ENCODE measurements at regions not wholly inside any gene's neighbourhood (a gene's known extent, or its start where the extent isn't known, plus 50 kb on each side); places are given as distances from the start of the nearest gene placed in this dataset.
A peak's percentile ranks its signal among the peaks of the same experiment; 100 is the strongest.

GRCh38 chr2:187658952-187659525, 104.8 kb upstream of the TFPI start:
- WGBS, 2 experiments (ENCODE audit: extremely low coverage in 1 of 2, insufficient coverage in 1 of 2, insufficient read length in 1 of 2, insufficient replicate concordance in 2 of 2, low coverage in 1 of 2, low lambda C conversion rate in 2 of 2, missing lambda C conversion rate in 1 of 2) = 51% methylated on average over 5 of the region's 5 CpGs; no CpG with 5 or more reads in 1 of the 2 experiments
- no peaks in the 10 kb centered on the region for H3K23me2 ChIP-seq (ENCODE audit: low read depth, low read length)
- CTCF ChIA-PET (ENCODE audit: partially characterized antibody) = interaction anchor here (0.6 to 2.7 kb wide), 39 partner anchors 9 to 1515 kb away, joined by 3 to 11 read pairs (median 3); no protein-coding TSS in a partner anchor

More at GRCh38 chr2:187658952-187659525, 104.8 kb upstream of the TFPI start:
- H2BK5ac ChIP-seq (ENCODE audit: low read depth, low read length) = no peak overlapping the region
- H4K8ac ChIP-seq (ENCODE audit: extremely low read depth, insufficient read depth, low read length) = no peak overlapping the region
- H3K4me2 ChIP-seq (ENCODE audit: insufficient read depth in 1 of 2, low read depth in 2 of 2, low read length in 2 of 2) = no peak overlapping the region
- no peaks in the 10 kb centered on the region for H4K20me1 ChIP-seq (replicated peaks in 1 of 2; ENCODE audit: control insufficient read depth in 1 of 2, insufficient read depth in 2 of 2, low read length in 2 of 2)
- DNase-seq (ENCODE audit: low read depth in 1 of 2, low spot score in 2 of 2) (peak in 1 of 2 experiments; percentile 60), FAIRE-seq (peak; percentile 96)
- H4K5ac ChIP-seq (ENCODE audit: insufficient read length, low read depth, low read length) = no peak overlapping the region
- H3K56ac ChIP-seq (replicated peaks; ENCODE audit: insufficient read length, low read depth, low read length) = no peak overlapping the region
- H3K9me3 ChIP-seq (ENCODE audit: insufficient read depth in 2 of 2, low read depth in 1 of 2, low read length in 1 of 2) = no peaks in the 10 kb centered on the region
- H2AK5ac ChIP-seq (ENCODE audit: low read depth, low read length) = no peak overlapping the region
- peak overlapping the region; percentile 92; the same call in 1 of the 2 replicates for H2AFZ ChIP-seq (ENCODE audit: low read length)
- H3K4ac ChIP-seq (replicated peaks; ENCODE audit: insufficient read length, low read depth, low read length) = no peak overlapping the region
- no peak overlapping the region for H3K23ac ChIP-seq (ENCODE audit: insufficient read length)
- H3K14ac ChIP-seq (ENCODE audit: insufficient read length) = no peak overlapping the region
- H3K79me2 ChIP-seq (ENCODE audit: control insufficient read depth in 1 of 2, insufficient read depth in 2 of 2, low read length in 2 of 2) = no peaks in the 10 kb centered on the region
- peaks cover 0 to 24% (median 3%) of the 10 kb centered on the region in 4 experiments; a peak in 2 of 8 replicates for H3K36me3 ChIP-seq (ENCODE audit: control insufficient read depth in 2 of 4, insufficient read depth in 4 of 4, low read length in 3 of 4)
- no peaks in the 10 kb centered on the region for H3K27me3 ChIP-seq (replicated peaks in 1 of 4; ENCODE audit: control insufficient read depth in 3 of 4, extremely low read depth in 1 of 4, insufficient read depth in 3 of 4, low read length in 3 of 4)
- H4K91ac ChIP-seq (replicated peaks; ENCODE audit: insufficient read length, low read length) = no peak overlapping the region
- peaks cover 0 to 8% (median 0%) of the 10 kb centered on the region in 4 experiments; a peak in 2 of 7 replicates for H3K4me1 ChIP-seq (replicated peaks in 1 of 4; ENCODE audit: control insufficient read depth in 3 of 4, insufficient read depth in 4 of 4, low read length in 3 of 4)
- H3K18ac ChIP-seq (ENCODE audit: extremely low read depth, low read length) = no peak overlapping the region
- H3K4me3 ChIP-seq (ENCODE audit: extremely low read depth in 1 of 4, insufficient read depth in 2 of 4, low read depth in 3 of 4, low read length in 4 of 4) = no peak overlapping the region
- H3K27ac ChIP-seq (ENCODE audit: low read depth, low read length) = no peak overlapping the region
- H2BK15ac ChIP-seq (ENCODE audit: low read length) = no peak overlapping the region
- POLR2A ChIA-PET (ENCODE audit: partially characterized antibody) = interaction anchor here (0.6 kb wide), 1 partner anchor 164 kb away, joined by 3 read pairs; no protein-coding TSS in a partner anchor
- no peak overlapping the region for H3K9ac ChIP-seq (replicated peaks in 1 of 4; ENCODE audit: extremely low read depth in 1 of 4, low read depth in 3 of 4, low read length in 3 of 4)
- no peak overlapping the region for H2BK20ac ChIP-seq (ENCODE audit: low read length)
- no peaks in the 10 kb centered on the region for H3K79me1 ChIP-seq (ENCODE audit: low read depth, low read length)
- no peak overlapping the region for H2BK120ac ChIP-seq (replicated peaks; ENCODE audit: low read depth, low read length)
- no peak overlapping the region for H2BK12ac ChIP-seq (ENCODE audit: low read depth, low read length)

Data from H1 (cell line).